ENCODE measurements at regions not wholly inside any gene's neighbourhood (a gene's known extent, or its start where the extent isn't known, plus 50 kb on each side); places are given as distances from the start of the nearest gene placed in this dataset.
"Not testable (repeated sequence)": the region's sequence is repeated elsewhere in the genome, so short reads cannot be mapped to it uniquely, and the experiment has no call there.

- no peak for DNase-seq
These were observed 231.7 kb downstream of the ZNF621 start for GRCh38 chr3:40756500-40756899.

- DNase-seq: not testable (repeated sequence)
These were observed 238.0 kb downstream of the ZNF621 start for GRCh38 chr3:40762771-40763170.

GRCh38 chr3:40763807-40764206 is 239.0 kb downstream of the ZNF621 start:
- DNase-seq: no peak

- DNase-seq: no peak
These were observed 240.0 kb downstream of the ZNF621 start for GRCh38 chr3:40764747-40765146.

GRCh38 chr3:40765884-40766283 is 241.1 kb downstream of the ZNF621 start:
- no peak for DNase-seq

- no peak for DNase-seq
These were observed 241.6 kb downstream of the ZNF621 start for GRCh38 chr3:40766396-40766795.

- DNase-seq: no peak
These were observed 243.3 kb downstream of the ZNF621 start for GRCh38 chr3:40768046-40768445.

GRCh38 chr3:40768536-40768935 is 243.8 kb downstream of the ZNF621 start:
- DNase-seq: no peak

- DNase-seq: no peak
These were observed 245.3 kb downstream of the ZNF621 start for GRCh38 chr3:40770061-40770460.

- no peak for DNase-seq
These were observed 246.4 kb downstream of the ZNF621 start for GRCh38 chr3:40771112-40771511.

- DNase-seq: no peak
These were observed 254.3 kb downstream of the ZNF621 start for GRCh38 chr3:40779039-40779438.

GRCh38 chr3:40780291-40780924 is 255.6 kb downstream of the ZNF621 start:
- DNase-seq: no peak

- DNase-seq: no peak
These were observed 256.2 kb downstream of the ZNF621 start for GRCh38 chr3:40780925-40781406.

GRCh38 chr3:40782111-40782721 is 257.5 kb downstream of the ZNF621 start:
- DNase-seq: no peak

GRCh38 chr3:40790746-40791145 is 266.0 kb downstream of the ZNF621 start:
- no peak for DNase-seq

- no peak for DNase-seq
These were observed 269.0 kb downstream of the ZNF621 start for GRCh38 chr3:40793730-40794129.

- no peak for DNase-seq
These were observed 275.6 kb downstream of the ZNF621 start for GRCh38 chr3:40800343-40800742.

- no peak for DNase-seq
These were observed 276.6 kb downstream of the ZNF621 start for GRCh38 chr3:40801284-40801741.

- DNase-seq: no peak
These were observed 278.6 kb downstream of the ZNF621 start for GRCh38 chr3:40803311-40803710.

- no peak for DNase-seq
These were observed 280.7 kb downstream of the ZNF621 start for GRCh38 chr3:40805456-40805855.

GRCh38 chr3:40810813-40811212 is 286.1 kb downstream of the ZNF621 start:
- DNase-seq: no peak

GRCh38 chr3:40817017-40817416 is 292.3 kb downstream of the ZNF621 start:
- DNase-seq: no peak

GRCh38 chr3:40821315-40821714 is 296.6 kb downstream of the ZNF621 start:
- no peak for DNase-seq

GRCh38 chr3:40827226-40827625 is 302.5 kb downstream of the ZNF621 start:
- no peak for DNase-seq

Data from NCI-H82 (cell line).